NCI-H2196 (cell line): ENCODE measurements at regions not wholly inside any gene's neighbourhood (a gene's known extent, or its start where the extent isn't known, plus 50 kb on each side); places are given as distances from the start of the nearest gene placed in this dataset.

Experiments used
- DNase-seq: peaks from one replicate; lab custom pipeline; 2025; ENCODE audit not compliant: unreplicated experiment; lab: John Stamatoyannopoulos, UW

DNA sequence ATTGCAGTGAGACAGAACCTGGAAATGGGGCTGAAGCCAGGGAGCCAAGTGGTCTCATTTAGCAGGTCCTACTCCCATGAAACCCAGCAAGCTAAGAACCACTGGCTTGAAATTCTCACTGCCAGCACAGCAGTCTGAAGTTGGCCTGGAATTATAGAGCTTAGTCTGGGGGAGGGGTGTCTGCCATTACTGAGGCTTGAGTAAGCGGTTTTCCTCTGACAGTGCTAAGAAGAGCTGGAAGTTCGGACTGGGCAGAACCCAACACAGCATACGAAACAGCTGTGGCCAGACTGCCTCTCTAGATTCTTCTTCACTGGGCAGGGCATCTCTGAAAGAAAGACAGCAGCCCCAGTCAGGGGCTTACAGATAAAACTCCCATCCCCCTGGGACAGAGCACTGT, 305.7 kb upstream of the SETBP1 start:
- DNase-seq: no peak

GRCh38 chr18:44386401-44386800, 294.3 kb upstream of the SETBP1 start:
- DNase-seq: no peak

DNA sequence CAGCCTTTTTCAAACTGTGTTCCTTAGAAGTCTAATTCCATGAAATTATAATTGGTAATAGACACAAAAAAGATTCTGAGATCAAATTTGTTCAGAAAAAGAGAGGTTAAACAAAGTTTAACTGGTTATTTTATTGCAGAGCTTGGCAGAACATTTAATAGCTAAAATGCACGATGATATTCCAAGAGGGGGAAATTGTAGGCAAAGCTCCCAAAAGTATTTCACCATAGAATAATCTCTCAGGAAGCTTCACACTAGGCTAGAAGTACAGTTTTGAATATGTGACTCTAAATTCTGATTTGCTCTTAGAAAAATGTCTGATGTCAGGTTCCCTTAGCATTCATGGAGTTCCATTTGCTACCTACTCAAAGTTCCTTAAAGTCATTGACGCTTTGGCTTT, 292.4 kb upstream of the SETBP1 start:
- DNase-seq: no peak

DNA sequence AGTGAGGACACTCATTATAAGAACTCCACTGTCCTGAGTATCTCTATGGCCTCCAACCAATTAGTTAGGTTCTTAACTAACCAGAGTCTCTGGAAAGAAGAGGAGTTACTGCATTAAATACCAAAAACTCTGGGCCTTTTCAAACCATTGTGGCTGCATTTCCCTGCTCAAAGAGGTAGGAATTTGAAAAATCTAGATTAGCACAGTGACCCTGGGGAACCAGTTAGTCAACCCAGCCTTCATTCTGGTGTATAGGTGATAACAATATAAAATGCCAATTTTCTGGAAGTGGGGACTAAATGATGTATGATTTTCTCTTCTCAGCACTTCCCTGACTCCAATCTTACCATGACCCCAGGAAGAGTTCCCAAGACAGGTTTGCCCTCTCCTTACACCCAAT, 287.8 kb upstream of the SETBP1 start:
- DNase-seq: no peak

DNA sequence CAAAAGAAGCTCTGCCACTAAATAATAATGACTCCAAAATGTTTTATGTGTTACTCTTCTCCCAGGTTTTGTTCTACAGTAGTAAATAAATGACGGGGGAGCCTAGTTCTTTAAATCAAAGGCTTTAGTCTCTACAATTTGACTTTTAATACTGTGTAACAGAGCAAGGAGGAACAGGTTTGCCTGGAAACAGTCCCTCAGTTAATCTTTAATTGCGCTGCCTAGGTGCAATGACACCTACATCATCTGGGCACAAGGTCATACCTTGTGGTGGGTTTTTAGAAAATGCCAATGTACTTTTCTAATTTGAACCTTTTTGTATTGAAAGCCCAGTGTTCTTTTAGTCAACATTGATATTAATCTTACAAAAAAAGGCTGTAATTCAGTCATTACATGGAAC, 287.3 kb upstream of the SETBP1 start:
- DNase-seq: no peak

- DNase-seq: no peak
Measured at GRCh38 chr18:44396550-44396949, 284.1 kb upstream of the SETBP1 start.

DNA sequence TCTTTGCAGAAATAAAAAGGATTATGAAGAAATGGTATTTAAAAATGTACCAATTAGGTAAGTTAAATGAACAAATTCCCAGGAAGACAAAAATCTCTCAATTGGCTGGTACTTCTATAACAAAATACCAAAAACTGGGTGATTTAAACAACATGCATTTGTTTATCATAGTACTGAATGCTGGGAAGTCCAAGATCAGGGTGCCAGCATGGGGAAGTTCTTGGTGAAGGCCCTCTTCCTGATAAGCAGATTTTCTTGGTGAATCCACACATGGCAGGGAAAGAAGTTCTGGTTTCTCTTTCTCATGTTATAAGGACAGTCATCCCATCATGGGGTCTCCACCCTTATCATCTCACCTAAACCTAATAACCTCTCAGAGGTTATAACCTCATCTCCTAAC, 271.6 kb upstream of the SETBP1 start:
- no peak for DNase-seq

DNA sequence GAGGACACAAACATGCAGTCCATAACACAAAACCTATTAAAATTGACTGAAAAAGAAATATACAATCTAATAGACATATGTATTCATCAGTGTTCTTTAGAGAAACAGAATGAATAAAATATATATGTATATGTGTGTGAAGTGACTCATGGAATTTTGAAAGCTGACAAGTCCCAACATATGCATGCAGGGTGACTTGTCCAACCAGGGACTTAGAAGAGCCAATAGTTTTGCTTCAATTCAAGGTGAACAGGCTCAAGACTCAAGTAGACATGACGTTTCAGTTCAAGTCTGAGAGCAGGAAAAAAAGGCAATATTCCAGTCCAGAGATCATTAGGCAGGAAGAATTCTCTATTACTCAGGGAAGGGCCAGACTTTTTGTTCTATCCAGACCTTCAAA, 271.2 kb upstream of the SETBP1 start:
- DNase-seq: no peak

DNA sequence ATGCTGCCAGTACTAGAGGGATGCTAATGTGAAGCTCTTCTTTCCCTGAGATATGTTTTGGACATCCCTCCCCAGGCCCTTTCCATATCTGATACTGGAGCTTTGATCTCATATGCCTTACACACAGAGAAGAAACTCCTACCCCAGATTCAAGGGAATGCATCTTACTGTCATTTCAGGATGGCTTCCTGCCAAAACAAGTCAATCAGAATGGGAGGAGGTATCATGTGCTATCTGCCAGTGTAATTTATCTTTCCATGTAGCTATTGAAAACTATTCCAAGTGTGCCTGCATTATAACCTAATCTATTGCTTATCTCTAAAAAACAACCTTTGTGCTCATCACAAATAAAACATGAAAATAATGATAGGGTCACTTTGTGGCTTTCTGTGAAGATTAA, 269.9 kb upstream of the SETBP1 start:
- no peak for DNase-seq

DNA sequence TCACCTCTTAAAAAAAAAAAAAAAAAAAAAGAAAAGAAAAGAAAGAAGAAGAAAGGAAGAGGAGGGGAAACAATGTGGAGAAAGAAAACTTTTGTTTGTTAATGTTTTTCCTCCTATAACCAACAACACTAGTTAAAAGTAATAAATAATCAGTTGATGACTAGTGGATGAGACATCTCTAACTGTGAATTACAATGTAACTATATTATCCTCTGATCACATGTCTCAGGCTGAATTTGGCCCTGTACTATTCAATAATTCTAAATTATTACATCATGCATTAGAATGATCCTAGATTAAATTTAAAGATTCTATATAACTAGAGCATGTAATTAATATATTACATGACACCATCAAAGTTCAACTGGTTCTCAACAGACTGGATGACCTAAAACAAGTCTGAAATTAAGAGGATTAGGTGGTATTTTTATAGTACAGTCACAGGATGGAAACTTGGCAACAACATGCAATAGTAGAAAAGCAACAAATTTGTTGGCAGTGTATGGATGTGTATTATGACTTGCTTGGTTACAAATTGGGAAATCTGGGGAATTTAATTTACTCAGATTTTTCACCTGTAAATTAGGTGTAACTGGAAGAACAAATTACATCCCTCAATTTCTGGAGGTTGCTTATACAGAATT, 269.3 kb upstream of the SETBP1 start:
- DNase-seq: no peak

GRCh38 chr18:44411976-44412375, 268.7 kb upstream of the SETBP1 start:
- DNase-seq: no peak

DNA sequence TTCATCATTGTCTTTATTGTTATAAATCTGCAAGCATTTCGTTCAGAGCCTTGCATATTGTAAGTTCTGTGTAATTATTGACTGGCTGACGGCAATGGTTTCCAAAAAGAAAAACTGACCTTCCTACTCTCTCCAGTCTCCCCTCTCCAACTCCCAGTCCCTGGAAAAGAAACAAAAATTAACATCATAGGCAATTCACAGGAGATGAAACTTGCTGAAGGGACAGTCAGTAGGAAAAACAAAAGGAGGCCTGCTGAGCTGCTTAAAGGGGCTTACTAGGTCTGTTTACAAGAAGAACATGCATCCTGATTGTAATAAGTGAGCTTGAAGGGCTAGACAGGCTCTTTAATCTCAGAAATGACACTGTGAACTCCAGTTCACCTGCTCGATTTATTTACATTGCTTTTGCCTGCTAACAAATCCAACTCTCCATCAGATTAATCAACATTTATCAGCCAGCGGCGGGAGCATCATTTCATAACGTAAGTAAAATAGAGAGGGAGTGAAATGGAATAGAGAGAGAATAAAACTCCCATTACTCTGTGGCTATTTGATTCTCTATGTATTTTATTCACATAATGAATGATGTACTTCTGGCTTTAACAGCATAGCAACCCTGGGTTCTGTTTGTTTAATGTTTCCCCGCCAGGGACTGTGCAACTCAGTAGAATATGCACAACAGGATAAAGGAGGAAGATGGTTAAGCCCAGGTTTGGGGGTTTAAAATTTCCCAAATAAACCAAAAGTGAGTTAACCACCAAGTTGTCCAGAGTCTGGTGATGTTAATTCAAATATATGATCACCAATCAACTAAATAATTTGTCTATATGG, 256.7 kb upstream of the SETBP1 start:
- DNase-seq: no peak

GRCh38 chr18:44424645-44425035, 256.0 kb upstream of the SETBP1 start:
- DNase-seq: no peak

GRCh38 chr18:44425161-44425560, 255.5 kb upstream of the SETBP1 start:
- DNase-seq: no peak

- DNase-seq: no peak
Measured at GRCh38 chr18:44437603-44438002, 243.1 kb upstream of the SETBP1 start.

GRCh38 chr18:44450226-44450625, 230.5 kb upstream of the SETBP1 start:
- no peak for DNase-seq

GRCh38 chr18:44452346-44452745, 228.3 kb upstream of the SETBP1 start:
- no peak for DNase-seq

GRCh38 chr18:44453505-44453904, 227.2 kb upstream of the SETBP1 start:
- no peak for DNase-seq

GRCh38 chr18:44458777-44459176, 221.9 kb upstream of the SETBP1 start:
- no peak for DNase-seq

DNA sequence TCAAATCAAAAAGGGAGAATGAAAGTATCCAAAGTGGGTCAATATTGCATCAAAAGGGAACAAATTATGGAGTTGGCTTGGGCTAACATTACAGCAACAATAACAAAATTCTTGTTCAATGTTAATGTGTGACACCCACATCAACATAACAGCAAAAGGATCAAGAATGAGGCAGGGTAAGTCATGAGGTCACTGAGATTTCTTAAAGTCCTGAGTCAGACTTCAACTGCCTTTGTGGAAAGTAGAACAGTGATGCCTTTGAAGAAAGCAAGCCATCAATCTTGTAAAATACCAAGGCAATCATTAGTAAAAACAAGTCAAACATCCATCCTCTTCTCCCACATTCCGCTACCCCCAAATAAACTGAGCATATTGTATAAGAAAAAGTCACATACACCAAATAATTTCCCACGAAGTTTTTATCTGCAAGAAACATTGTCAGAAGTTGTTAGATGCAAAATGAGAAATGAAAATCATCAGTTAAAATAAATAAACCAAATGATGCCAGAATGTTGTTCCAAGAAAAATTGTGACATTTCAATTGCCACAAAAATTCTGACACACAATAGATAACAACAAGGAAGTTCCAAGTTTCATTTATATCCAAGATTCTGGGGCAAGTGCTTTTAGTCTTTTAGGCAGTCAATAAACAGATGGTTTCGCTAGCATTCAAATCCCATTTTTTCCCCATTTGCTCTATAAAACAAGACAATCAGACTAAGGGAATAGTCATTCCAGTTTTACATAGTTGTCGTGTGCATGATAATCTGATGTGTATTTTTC, 216.1 kb upstream of the SETBP1 start:
- DNase-seq: no peak

DNA sequence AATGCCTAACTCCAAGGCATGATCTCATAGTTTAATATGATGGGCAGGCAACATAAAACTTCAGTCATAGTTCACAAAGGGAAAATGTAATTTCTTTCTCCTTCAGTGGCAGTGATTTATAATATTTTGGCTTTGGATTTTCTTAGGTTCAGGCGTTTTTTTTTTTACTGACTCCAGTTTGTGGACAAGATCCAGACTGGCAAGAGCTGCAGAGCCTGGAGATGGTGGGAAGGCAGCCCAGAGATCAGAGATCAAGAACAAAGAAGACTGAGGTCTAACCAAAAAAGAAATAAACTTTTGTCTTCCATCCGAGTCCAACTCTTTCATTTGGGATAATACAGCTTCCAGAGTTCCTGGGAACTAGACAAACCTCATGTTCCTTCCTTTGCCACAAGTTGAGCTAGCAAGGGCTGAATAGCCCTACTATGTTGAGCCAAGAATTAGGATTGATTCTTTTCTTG, 215.3 kb upstream of the SETBP1 start:
- DNase-seq: no peak

DNA sequence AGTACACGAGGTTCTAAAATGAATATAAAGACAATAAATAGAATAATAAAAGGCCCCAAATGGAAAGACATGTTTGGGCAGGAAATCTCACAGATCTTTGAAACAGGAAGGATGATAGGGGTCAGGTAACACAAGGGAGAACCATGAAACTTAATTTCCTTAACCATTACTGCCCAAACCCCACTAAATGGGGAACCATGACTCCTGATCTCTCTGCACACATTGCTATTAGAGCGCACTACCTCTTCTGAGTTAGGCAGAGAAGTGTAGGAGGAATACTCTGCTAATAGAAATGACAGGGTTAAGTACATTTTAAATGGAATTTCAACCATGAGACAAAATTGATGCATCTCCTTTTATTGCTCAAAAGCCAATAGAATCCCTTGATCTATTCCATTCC, 213.7 kb upstream of the SETBP1 start:
- no peak for DNase-seq
